GM12874 (cell line): ENCODE measurements at regions not wholly inside any gene's neighbourhood (a gene's known extent, or its start where the extent isn't known, plus 50 kb on each side); places are given as distances from the start of the nearest gene placed in this dataset.

Source experiments
- TF ChIP-seq, protein P1 (sequence below): IDR thresholded peaks from 2 replicates; pipeline ENCODE4 v1.5.1; 2011; ENCODE audit warnings: low read depth, mild to moderate bottlenecking, control low read depth, low read length, moderate library complexity; ENCODE audit not compliant: insufficient read depth

GRCh38 chr2:211144974-211145665 lies 588.7 kb downstream of the CPS1 start:
- TF ChIP-seq, protein P1, sequence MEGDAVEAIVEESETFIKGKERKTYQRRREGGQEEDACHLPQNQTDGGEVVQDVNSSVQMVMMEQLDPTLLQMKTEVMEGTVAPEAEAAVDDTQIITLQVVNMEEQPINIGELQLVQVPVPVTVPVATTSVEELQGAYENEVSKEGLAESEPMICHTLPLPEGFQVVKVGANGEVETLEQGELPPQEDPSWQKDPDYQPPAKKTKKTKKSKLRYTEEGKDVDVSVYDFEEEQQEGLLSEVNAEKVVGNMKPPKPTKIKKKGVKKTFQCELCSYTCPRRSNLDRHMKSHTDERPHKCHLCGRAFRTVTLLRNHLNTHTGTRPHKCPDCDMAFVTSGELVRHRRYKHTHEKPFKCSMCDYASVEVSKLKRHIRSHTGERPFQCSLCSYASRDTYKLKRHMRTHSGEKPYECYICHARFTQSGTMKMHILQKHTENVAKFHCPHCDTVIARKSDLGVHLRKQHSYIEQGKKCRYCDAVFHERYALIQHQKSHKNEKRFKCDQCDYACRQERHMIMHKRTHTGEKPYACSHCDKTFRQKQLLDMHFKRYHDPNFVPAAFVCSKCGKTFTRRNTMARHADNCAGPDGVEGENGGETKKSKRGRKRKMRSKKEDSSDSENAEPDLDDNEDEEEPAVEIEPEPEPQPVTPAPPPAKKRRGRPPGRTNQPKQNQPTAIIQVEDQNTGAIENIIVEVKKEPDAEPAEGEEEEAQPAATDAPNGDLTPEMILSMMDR: no peak

- TF ChIP-seq, protein P1: no peak
Observed at GRCh38 chr2:211149731-211150130, 593.3 kb downstream of the CPS1 start.

- TF ChIP-seq, protein P1: no peak
Observed at GRCh38 chr2:211157211-211157610, 600.8 kb downstream of the CPS1 start.

DNA sequence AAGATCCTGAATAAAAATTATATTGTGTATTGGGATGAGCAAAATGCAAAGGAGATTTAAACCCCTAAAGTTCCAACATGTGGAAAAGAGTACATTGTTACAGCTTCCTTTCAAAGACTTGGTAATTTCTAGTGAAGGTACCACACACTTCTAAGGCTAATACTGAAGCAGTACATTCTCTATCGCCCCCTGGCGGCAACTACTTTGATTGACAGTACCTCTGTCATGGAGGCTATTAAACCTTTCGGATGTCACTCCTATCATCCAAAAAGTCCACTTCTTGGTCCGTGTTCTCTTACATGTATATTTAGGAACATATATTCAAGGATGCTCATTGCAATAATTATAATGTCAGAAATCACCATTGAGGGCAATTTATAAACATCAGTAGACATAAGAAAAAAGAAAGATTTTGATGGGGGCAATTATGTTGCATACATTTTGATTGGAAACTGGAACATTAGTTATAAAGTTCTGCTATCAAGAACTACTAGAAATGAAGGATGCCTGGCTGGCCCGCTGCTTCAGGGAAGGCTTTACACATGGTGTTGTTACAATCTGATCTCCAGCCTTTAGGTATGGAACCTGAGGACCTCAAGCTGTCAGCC lies 601.6 kb downstream of the CPS1 start:
- TF ChIP-seq, protein P1: peak; percentile 74

- TF ChIP-seq, protein P1: no peak
Observed at GRCh38 chr2:211159972-211160371, 603.6 kb downstream of the CPS1 start.

GRCh38 chr2:211161236-211161635 lies 604.8 kb downstream of the CPS1 start:
- TF ChIP-seq, protein P1: no peak

GRCh38 chr2:211162911-211163310 lies 606.5 kb downstream of the CPS1 start:
- TF ChIP-seq, protein P1: no peak
